Uterus (tissue), 2 donors: ENCODE measurements at regions not wholly inside any gene's neighbourhood (a gene's known extent, or its start where the extent isn't known, plus 50 kb on each side); places are given as distances from the start of the nearest gene placed in this dataset.

Experiments used
- CTCF ChIP-seq, 4 experiments: fragments of 200-600 bp in 2 of 4; fragments of 450-650 bp in 2 of 4; sonication (generic) in 2 of 4; IDR thresholded peaks; one replicate each; pipeline ENCODE4 v1.5.1; 2016 to 2019; ENCODE audit warnings: antibody characterized with exemption in 4 of 4, mild to moderate bottlenecking in 2 of 4, moderate library complexity in 1 of 4
- POLR2A ChIP-seq, 2 donors: fragments of 450-650 bp; IDR thresholded peaks; one replicate each; pipeline ENCODE4 v1.6.1; 2016; ENCODE audit warnings: antibody characterized with exemption in 2 of 2, mild to moderate bottlenecking in 1 of 2, moderate library complexity in 1 of 2

- TF ChIP-seq CTCF (IDR thresholded peaks at IDR 0.05) (no peak), POLR2A (IDR thresholded peaks at IDR 0.05) (no peak)
Observed at GRCh38 chr17:72553051-72553755, 432.4 kb downstream of the SOX9 start.
